Hepatocyte (in vitro differentiated cells): ENCODE measurements at regions not wholly inside any gene's neighbourhood (a gene's known extent, or its start where the extent isn't known, plus 50 kb on each side); places are given as distances from the start of the nearest gene placed in this dataset.

ENCODE experiments used
- EZH2phosphoT487 ChIP-seq: fragments of 200-600 bp; sonication (generic); IDR thresholded peaks from one replicate; pipeline ENCODE4 v1.6.1; 2018; ENCODE audit warnings: antibody characterized with exemption, mild to moderate bottlenecking, low read depth, moderate library complexity; ENCODE audit not compliant: unreplicated experiment, severe bottlenecking
- TF ChIP-seq, protein P1 (sequence below): fragments of 200-600 bp; sonication (generic); IDR thresholded peaks from 2 replicates; pipeline ENCODE4 v1.5.1; 2016; ENCODE audit warnings: antibody characterized with exemption, mild to moderate bottlenecking; ENCODE audit not compliant: poor library complexity

DNA sequence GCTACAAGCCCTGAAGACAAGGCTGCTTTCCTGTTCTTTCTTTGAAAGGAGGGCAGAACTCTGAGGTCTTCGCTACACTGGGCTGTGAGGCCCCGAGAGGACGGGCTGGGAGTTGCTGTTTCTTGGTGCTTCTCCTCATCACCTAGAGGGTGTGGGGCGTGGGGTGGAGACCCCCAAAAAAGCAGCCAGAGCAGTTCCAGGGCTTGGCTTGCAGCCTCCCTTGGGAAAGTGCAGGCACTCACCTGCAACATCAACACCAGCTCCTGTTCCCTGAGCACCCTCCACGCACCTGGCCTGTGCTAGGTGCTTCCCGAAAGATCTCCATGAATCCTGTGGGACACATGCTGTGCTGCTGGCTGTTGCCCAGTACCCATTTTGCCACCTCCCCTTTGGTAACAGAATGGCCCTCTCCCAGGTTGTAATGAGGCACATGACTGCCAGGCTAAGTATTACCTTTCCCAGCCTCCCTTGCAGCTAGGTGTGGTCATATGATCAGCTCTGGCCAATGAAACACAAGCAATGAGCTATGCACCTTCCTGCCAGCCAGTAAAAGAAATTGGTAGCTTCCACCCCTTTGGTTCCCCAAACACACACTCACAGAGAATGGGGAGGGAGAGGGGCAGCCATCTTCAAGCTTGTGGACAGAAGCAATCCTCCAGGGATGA is 146.0 kb downstream of the C9orf50 start:
- TF ChIP-seq, protein P1, sequence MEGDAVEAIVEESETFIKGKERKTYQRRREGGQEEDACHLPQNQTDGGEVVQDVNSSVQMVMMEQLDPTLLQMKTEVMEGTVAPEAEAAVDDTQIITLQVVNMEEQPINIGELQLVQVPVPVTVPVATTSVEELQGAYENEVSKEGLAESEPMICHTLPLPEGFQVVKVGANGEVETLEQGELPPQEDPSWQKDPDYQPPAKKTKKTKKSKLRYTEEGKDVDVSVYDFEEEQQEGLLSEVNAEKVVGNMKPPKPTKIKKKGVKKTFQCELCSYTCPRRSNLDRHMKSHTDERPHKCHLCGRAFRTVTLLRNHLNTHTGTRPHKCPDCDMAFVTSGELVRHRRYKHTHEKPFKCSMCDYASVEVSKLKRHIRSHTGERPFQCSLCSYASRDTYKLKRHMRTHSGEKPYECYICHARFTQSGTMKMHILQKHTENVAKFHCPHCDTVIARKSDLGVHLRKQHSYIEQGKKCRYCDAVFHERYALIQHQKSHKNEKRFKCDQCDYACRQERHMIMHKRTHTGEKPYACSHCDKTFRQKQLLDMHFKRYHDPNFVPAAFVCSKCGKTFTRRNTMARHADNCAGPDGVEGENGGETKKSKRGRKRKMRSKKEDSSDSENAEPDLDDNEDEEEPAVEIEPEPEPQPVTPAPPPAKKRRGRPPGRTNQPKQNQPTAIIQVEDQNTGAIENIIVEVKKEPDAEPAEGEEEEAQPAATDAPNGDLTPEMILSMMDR: no peak
- no peak for TF ChIP-seq EZH2phosphoT487
